T47D (cell line): ENCODE measurements at regions not wholly inside any gene's neighbourhood (a gene's known extent, or its start where the extent isn't known, plus 50 kb on each side); places are given as distances from the start of the nearest gene placed in this dataset.
"Not testable (repeated sequence)": the region's sequence is repeated elsewhere in the genome, so short reads cannot be mapped to it uniquely, and the experiment has no call there.

Source experiments
- DNase-seq, 2 experiments: peaks; one replicate each; pipeline versions ENCODE4 v3.0.0 to v3.0.0-alpha.2; 2011 to 2012; ENCODE audit warnings: low read depth in 1 of 2, low spot score in 1 of 2
- JUND ChIP-seq: IDR thresholded peaks from 2 replicates; pipeline ENCODE4 v1.6.1; 2012; ENCODE audit warnings: low read depth
- in situ Hi-C: cut with HindIII; loops from 2 replicates; pipeline ENCODE4 v1.10.0; 2016; ENCODE audit warnings: low sequenced_read_pairs, low pct_unique_long_range_greater_than_20kb

DNA sequence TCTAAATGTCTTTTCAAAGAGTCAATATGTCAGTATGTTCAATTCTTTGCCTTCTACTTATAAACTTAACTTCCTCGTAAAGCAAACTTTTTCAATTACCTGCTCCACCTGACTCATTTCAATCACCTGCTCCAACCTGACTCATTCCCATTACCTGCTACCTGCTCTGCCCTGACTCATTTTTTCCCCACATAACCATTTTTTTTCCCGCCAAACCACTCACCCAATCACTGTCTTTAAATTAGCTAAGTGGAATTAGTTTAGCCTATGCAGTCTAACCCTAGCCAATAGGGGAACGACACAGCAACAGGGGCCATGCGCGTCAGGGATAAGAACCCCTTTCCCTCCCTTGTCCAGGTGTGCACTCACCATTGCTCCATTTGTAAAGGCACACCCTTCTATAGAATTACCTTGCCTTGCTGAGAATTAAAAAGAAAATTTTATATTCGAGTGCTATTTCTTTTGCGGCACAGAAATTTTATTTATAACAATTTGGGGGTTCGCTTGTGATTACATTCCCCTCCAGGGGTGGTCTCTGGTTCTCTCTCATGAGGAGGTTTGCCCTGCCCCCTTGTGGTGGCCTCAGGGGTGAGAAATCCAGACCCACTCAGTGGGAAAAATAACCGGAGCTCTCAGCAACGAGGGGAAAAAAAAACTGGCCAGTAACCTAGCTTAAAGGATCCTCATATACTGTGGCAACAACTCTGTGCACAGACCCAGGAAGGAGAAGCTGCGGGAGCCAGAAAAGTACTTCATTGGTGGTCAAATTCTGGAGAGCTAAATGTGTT is 193.1 kb downstream of the ZNF486 start:
- in situ Hi-C loops = no loop called here
- no peak for TF ChIP-seq JUND
- DNase-seq = peak in 1 of 2 experiments; percentile 16

DNA sequence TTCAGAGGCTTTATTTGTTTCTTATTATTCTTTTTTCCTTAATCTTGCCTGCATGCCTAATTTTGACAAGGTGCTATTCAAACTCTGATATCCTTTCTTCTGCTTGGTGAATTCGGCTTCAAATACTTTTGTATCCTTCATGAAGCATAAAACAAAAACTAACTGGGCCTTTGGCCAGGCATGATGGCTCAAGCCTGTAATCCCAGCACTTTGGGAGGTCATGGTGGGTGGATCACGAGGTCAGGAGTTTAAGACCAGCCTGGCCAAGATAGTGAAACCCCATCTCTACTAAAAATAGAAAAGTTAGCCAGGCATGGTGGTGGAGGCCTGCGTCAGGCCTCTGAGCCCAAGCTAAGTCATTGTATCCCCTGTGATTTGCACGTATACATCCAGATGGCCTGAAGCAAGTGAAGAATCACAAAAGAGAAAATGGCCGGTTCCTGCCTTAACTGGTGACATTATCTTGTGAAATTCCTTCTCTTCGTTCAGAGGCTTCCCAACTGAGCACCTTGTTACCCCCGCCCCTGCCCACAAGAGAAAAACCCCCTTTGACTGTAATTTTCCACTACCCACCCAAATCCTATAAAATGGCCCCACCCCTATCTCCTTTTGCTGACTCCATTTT is 191.9 kb downstream of the ZNF486 start:
- in situ Hi-C loops, DNase-seq: not testable (repeated sequence)

DNA sequence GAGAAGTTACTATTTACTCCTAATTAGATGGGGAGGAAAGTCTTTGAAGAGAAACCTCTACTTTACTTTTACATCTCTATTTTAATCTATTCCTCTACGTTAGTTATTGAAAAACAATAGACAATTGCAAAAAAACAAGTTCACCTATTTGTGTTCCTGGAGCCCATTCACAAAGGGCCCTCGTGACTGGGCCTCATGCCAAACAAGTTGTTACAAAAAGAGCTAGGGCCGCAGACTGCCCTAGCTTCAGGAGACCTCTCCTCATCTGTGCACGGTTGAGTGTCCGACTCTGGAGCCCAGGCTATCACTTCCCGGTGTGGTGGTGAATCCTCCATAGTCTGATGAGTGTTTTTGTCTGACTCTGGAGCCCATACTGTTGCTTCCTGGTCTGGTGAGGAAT is 190.9 kb downstream of the ZNF486 start:
- peak in 1 of 2 experiments; percentile 6 for DNase-seq
- TF ChIP-seq JUND = no peak
- in situ Hi-C loops = no loop called here

DNA sequence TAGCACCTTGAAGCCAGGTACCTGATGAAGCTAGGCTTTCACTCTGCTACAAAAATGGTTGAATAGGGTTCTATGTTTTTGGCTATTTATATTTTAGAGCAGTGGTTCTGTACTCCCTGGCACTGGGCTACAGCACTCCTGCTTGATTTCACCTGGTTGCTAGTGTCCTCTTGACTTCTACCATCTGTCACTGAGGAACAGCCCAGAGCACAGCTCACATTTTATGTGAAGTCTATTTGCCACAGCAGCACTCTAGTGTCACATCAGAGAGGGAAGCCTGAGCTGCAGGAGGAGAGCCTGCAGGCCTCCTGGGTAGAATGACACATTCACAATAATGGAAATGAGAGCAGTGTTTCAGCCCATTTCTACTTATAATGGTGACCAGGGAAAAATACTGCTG is 184.2 kb downstream of the ZNF486 start:
- in situ Hi-C loops = no loop called here
- TF ChIP-seq JUND = no peak
- no peak for DNase-seq

DNA sequence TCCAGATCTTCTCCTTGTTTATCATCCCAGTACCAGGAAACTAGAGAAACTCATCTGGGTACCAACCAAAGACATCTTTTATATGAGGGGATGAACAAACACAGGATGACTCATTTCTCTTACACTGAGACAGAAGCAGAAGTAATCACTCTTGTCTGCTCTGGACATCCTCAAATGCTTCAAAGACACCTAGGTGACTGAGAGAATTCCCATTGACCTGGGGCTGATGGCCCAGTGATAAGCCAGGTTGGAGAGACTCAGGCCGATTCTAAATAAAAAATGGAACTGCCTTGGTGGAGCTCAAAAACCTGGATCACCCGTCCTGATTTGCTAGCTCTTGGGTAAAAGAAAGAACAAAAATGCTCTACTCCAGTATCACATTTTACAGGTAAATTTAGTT is 182.2 kb downstream of the ZNF486 start:
- no peak for DNase-seq
- no peak for TF ChIP-seq JUND
- in situ Hi-C loops = no loop called here

DNA sequence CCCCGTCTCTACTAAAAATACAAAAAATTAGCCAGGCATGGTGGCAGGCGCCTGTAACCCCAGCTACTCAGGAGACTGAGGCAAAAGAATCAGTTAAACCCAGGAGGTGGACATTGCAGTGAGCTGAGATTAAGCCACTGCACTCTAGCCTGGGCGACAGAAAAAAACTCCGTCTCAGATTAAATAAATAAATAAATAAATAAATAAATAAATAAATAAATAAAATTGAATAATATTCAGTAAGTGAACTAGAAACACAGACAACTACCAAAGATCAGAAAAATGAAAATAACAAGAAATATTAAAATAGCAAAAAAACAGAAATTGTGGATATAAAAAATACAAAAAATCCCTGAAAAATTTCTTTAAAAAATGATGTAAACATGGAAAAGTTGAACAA is 172.4 kb downstream of the ZNF486 start:
- in situ Hi-C loops = no loop called here
- DNase-seq = no peak
- no peak for TF ChIP-seq JUND

DNA sequence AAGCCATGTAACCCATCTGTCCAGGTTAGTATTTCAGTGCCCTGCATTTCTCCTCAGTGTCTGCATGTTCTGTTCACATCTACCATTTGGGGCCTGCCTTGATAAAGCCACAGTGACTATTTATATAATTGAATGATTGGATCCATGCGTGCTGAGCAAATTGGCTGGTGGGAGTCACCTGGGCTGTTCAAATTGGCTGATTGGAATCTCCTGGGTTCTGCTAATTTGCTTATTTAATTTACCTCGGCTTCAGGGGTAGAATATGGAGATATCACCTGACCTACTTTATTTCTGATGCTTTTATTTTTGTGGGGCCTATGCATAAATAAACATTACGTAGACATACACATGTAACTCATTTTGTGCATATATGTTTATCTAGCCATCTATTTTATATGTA is 167.7 kb downstream of the ZNF486 start:
- no peak for DNase-seq
- in situ Hi-C loops = no loop called here
- TF ChIP-seq JUND = no peak

DNA sequence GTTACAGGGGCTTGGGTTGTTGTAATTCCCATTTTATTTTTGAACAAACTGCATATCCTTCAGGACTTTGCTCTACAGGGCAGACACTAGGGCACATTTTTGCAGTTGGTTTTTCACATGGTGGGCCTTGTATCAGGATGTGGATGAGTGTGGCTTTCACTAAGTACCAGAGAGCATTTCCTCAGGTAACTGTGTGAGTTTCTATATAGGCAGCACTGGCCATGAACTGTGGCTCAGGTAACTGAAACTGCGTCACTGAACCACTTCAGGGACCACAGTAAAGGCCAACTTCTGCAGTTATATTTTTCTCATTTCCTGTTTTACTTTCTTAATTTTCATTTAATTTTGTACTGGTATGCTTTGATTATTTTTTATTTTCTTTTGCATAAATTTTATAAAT is 166.5 kb downstream of the ZNF486 start:
- in situ Hi-C loops = no loop called here
- DNase-seq = no peak
- TF ChIP-seq JUND = no peak

DNA sequence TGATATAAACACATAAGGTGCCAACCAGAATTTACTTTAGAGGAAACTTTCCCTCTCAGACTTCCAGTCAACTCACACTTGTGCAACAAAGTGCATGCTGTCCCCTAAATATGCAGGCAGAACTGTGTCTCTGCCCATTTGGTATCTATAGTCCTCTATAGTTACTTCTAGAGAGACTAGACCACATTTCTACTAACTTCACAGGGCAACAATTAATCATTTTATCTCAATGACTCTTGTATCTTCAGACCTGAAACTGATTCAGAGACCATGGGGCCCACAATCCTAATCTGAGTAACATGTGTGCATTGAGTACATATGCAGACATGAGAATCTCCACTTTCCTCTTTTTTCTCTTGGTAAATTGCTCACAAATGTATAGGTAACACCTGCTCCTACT is 158.1 kb downstream of the ZNF486 start:
- DNase-seq = no peak

DNA sequence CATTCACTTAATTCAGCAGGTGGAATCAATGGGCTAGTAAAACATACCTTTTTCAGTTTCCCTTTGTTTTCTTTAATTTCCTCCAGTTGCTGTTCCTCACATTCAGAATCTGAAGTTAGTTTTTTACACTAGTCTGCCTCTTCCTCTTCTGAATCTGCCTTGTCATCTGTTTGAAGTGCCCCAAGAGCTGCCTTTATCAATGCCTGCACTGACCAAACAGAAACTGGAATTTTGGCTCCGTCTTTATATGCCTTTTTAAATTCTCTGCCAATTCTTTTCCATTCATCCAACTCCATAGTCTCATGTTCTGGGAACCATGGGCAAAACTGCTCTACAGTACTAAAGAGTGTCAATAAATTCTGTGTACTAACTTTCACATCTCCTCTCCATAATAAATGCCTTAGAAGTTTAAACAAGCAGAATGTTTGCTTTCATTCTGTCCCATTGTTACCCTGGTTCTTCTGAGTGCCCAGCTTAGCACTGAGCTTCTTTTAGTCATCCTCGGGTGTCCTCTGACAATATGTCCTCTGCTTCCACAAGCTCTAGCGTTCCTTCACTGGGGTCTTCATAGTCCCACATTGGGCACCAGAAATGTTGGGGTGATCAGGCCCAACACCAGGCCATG is 154.2 kb downstream of the ZNF486 start:
- peak in 1 of 2 experiments; percentile 80 for DNase-seq
- no peak for TF ChIP-seq JUND
- in situ Hi-C loops = no loop called here

More for the DNA sequence above, 158.1 kb downstream of the ZNF486 start:
- TF ChIP-seq JUND = no peak
- in situ Hi-C loops = no loop called here

DNA sequence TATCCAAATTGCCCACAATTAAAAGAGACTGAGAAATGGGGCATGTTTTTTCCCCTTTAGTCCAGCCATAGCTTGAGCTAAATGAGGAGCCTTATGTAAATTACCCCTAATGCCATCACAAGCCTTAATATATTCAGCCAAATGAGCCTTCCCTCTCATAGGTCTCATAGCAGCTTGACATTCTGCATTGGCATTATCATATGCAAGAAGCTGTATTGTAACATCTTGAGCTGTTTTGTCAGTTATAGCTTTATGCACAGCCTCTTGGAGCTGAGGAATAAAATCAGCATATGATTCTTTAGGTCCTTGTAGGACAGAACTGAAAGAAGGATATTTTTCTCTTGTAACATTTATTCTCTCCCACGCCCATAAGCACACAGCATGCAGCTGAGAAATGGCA is 153.2 kb downstream of the ZNF486 start:
- in situ Hi-C loops = no loop called here
- DNase-seq = no peak
- TF ChIP-seq JUND = no peak

DNA sequence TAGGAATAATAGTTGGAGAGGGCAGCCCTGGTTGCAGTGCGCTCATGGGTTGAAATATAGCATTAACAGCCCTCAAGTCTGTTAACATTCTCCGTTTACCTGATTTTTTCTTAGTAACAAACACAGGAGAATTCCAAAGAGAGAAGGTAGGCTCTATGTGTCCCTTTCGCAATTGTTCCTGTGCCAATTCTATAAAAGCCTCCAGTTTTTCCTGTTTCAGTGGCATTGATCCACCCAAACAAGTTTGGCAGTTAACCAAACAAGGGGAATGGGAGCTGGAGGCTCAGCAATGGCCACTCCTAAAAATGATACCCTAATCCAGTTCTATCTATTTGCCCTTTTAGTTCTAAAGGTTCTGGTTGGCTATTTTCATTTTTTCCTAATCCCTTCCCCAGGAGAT is 151.6 kb downstream of the ZNF486 start:
- in situ Hi-C loops = no loop called here
- DNase-seq = peak in 1 of 2 experiments; percentile 60
- TF ChIP-seq JUND = no peak

DNA sequence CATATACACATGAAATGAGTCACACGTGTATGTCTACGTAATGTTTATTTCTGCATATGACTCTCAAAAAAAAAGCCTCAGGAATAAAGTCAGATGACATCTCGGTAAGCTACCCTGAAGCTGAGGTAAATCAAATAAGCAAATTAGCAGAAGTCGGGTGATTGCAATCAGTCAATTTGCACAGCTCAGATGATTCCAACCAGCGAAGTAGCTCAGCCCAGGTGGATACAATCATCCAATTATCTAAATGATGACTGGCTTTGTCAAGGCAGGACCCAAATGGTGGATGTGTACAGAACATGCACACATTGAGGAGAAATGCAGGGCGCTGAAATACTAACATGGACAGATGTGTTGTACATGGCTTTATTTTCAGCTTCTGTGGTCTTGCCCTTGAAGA is 148.5 kb downstream of the ZNF486 start:
- DNase-seq = peak; percentile 2 to 85
- peak; percentile 82; the same call in 1 of the 2 replicates for TF ChIP-seq JUND

More for the DNA sequence above, 148.5 kb downstream of the ZNF486 start:
- in situ Hi-C loops = no loop called here
